Inflammatory macrophage (primary cell): ENCODE measurements at regions not wholly inside any gene's neighbourhood (a gene's known extent, or its start where the extent isn't known, plus 50 kb on each side); places are given as distances from the start of the nearest gene placed in this dataset.

ENCODE experiments used
- DNase-seq, 2 donors: peaks; one replicate each; pipeline ENCODE4 v3.0.0-alpha.2; 2020 to 2022

GRCh38 chr5:12854386-12854785 lies 950.1 kb upstream of the CTNND2 start:
- no peak for DNase-seq

GRCh38 chr5:12851761-12852160 lies 947.5 kb upstream of the CTNND2 start:
- DNase-seq = no peak

- DNase-seq = no peak
Measured at GRCh38 chr5:12848709-12849108, 944.5 kb upstream of the CTNND2 start.

- DNase-seq = no peak
Measured at GRCh38 chr5:12845549-12846159, 941.4 kb upstream of the CTNND2 start.

GRCh38 chr5:12840972-12841371 lies 936.7 kb upstream of the CTNND2 start:
- DNase-seq = no peak

GRCh38 chr5:12837592-12837991 lies 933.3 kb upstream of the CTNND2 start:
- DNase-seq = no peak

GRCh38 chr5:12825163-12825562 lies 920.9 kb upstream of the CTNND2 start:
- no peak for DNase-seq

- DNase-seq = no peak
Measured at GRCh38 chr5:12805165-12805698, 901.0 kb upstream of the CTNND2 start.

- DNase-seq = no peak
Measured at GRCh38 chr5:12799165-12799564, 894.9 kb upstream of the CTNND2 start.

GRCh38 chr5:12795333-12795663 lies 891.1 kb upstream of the CTNND2 start:
- DNase-seq = no peak

- no peak for DNase-seq
Measured at GRCh38 chr5:12794476-12795332, 890.5 kb upstream of the CTNND2 start.

GRCh38 chr5:12793373-12793772 lies 889.1 kb upstream of the CTNND2 start:
- no peak for DNase-seq

- no peak for DNase-seq
Measured at GRCh38 chr5:12780536-12780935, 876.3 kb upstream of the CTNND2 start.

GRCh38 chr5:12777342-12777741 lies 873.1 kb upstream of the CTNND2 start:
- DNase-seq = no peak

GRCh38 chr5:12772276-12772675 lies 868.0 kb upstream of the CTNND2 start:
- DNase-seq = no peak

GRCh38 chr5:12759377-12759776 lies 855.1 kb upstream of the CTNND2 start:
- no peak for DNase-seq

- DNase-seq = no peak
Measured at GRCh38 chr5:12757035-12757434, 852.8 kb upstream of the CTNND2 start.

- DNase-seq = no peak
Measured at GRCh38 chr5:12745537-12745936, 841.3 kb upstream of the CTNND2 start.

- DNase-seq = no peak
Measured at GRCh38 chr5:12743582-12743981, 839.3 kb upstream of the CTNND2 start.

- no peak for DNase-seq
Measured at GRCh38 chr5:12730354-12730753, 826.1 kb upstream of the CTNND2 start.

GRCh38 chr5:12716664-12717063 lies 812.4 kb upstream of the CTNND2 start:
- no peak for DNase-seq

GRCh38 chr5:12707560-12707959 lies 803.3 kb upstream of the CTNND2 start:
- no peak for DNase-seq

GRCh38 chr5:12704955-12705354 lies 800.7 kb upstream of the CTNND2 start:
- DNase-seq = no peak

- no peak for DNase-seq
Measured at GRCh38 chr5:12703254-12703653, 799.0 kb upstream of the CTNND2 start.
